ENCODE measurements at regions not wholly inside any gene's neighbourhood (a gene's known extent, or its start where the extent isn't known, plus 50 kb on each side); places are given as distances from the start of the nearest gene placed in this dataset.

- in situ Hi-C loops (cut with HindIII; ENCODE audit: extremely low pct_ligation_motif_present, low pct_unique_long_range_greater_than_20kb) (no loop called here), intact Hi-C loops (cut with micrococcal nuclease; ENCODE audit: unreplicated experiment) (no loop called here)
- DNase-seq (ENCODE audit: low spot score) (no peak), FAIRE-seq (no peak), ATAC-seq (no peak)
- BruUV-seq (replicated peaks) = no TSS peak
- WGBS (ENCODE audit: low lambda C conversion rate) = 25% methylated on average over 3 of the region's 3 CpGs
- Histone ChIP-seq H3K9ac (ENCODE audit: insufficient read depth, low read depth, low read length) (no peak overlapping the region), H3K9me3 (ENCODE audit: low read length) (no peaks in the 10 kb centered on the region), H3K4me1 (ENCODE audit: insufficient read depth, low read length) (no peaks in the 10 kb centered on the region), H2AFZ (ENCODE audit: low read length) (no peak overlapping the region), H3K36me3 (replicated peaks in 1 of 2; ENCODE audit: control insufficient read depth in 1 of 2, insufficient read depth in 2 of 2, low read length in 2 of 2) (no peaks in the 10 kb centered on the region), H4K20me1 (ENCODE audit: insufficient read depth, low read length) (no peaks in the 10 kb centered on the region), H3K27me3 (ENCODE audit: control insufficient read depth in 1 of 2, insufficient read depth in 2 of 2, low read length in 2 of 2) (no peaks in the 10 kb centered on the region), H3K4me2 (ENCODE audit: low read depth, low read length) (no peak overlapping the region), H3K4me3 (replicated peaks in 1 of 3; ENCODE audit: insufficient read depth in 1 of 3, low read depth in 2 of 3, low read length in 3 of 3) (no peak overlapping the region), H3K79me2 (ENCODE audit: insufficient read depth, low read length) (no peaks in the 10 kb centered on the region), H3K27ac (ENCODE audit: extremely low read length, insufficient read depth, low read length) (no peak overlapping the region)
- TF ChIP-seq ZNF121 (CRISPR knock-in tag; IDR thresholded peaks at IDR 0.05) (no peak), ZNF317 (CRISPR knock-in tag; IDR thresholded peaks at IDR 0.05) (no peak), TERF1 (CRISPR knock-in tag; IDR thresholded peaks at IDR 0.05) (no peak), ZNF678 (CRISPR knock-in tag; IDR thresholded peaks at IDR 0.05) (no peak), ZNF646 (CRISPR knock-in tag; IDR thresholded peaks at IDR 0.05) (no peak), ZNF235 (CRISPR knock-in tag; IDR thresholded peaks at IDR 0.05; ENCODE audit: borderline replicate concordance) (no peak), SMARCE1 (IDR thresholded peaks at IDR 0.05; ENCODE audit: borderline replicate concordance) (no peak), NFIB (CRISPR knock-in tag; IDR thresholded peaks at IDR 0.05; ENCODE audit: borderline replicate concordance) (no peak), ZNF10 (CRISPR knock-in tag; IDR thresholded peaks at IDR 0.05; ENCODE audit: borderline replicate concordance, low read depth) (no peak), UBTF (CRISPR knock-in tag; IDR thresholded peaks at IDR 0.05) (no peak), TCF12 (IDR thresholded peaks at IDR 0.05) (no peak), TCF12 (CRISPR knock-in tag; IDR thresholded peaks at IDR 0.05) (no peak)
- POLR2A ChIA-PET = no interaction called here
- CTCF ChIA-PET (ENCODE audit: low intra/inter-chr PET ratio, low total read pairs) = no interaction called here
These were observed 864.3 kb upstream of the AGA start for GRCh38 chr4:178306565-178306964.

Data from HepG2 (cell line).